Activated CD4-positive, alpha-beta T cell treated with anti-CD3 and anti-CD28 coated beads, Interleukin-2, Interleukin-4, amounts not matched to agents 100 ng/mL and 50 ng/mL, durations not matched to agents 16 hours and 8 hours (primary cell): ENCODE measurements at regions not wholly inside any gene's neighbourhood (a gene's known extent, or its start where the extent isn't known, plus 50 kb on each side); places are given as distances from the start of the nearest gene placed in this dataset.

Experiments
- DNase-seq: peaks from one replicate; pipeline ENCODE4 v3.0.0-alpha.2; 2020; ENCODE audit warnings: low spot score

DNA sequence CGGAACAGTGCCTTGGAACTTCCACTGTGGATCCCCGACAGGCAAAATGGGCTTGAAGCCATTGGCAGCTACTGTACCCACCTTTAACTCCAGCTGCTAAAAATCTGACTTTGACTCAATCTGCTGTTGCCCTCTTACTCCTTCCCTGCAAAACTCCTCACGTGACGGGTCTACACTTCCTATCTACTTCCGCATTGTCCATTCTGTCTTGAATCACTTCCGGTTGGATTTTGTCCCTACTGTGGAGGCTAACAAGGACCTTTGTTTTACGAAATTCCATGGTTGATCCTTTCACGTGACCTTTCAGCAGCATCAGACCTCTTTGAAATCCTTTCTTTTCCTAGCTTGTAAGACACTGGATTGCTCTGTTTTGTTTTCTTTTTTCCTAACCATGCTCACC, 268.4 kb downstream of the PRDM2 start:
- DNase-seq, result no peak

DNA sequence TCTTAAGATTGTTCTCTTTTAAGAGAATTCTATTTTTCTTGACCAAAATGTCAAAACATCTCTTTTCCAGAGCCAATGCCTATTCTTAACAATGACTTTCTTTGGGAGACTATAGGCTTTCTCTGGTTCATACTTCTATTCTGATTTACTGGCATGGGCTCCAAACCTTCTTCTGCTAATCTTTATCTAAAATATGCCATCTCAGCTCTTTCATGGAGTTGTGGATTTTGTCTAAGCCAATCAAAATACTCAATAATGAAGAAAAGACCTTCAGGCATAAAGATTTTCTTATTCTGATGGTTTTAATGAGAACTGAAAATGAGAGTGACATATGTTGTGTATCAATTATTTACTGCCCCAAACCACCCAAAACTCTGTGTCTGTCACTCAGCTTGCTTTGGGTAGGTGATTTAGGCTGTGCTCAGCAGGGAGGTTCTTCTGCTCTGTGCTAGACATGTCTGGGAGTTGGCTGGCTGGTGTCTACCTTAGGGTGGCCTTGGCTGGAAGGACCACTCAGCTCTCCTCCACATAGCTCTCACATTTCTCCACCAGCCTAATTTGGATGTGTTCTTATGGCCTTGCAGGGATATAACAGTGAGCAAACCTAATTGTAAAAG, 270.8 kb downstream of the PRDM2 start:
- DNase-seq, result no peak

DNA sequence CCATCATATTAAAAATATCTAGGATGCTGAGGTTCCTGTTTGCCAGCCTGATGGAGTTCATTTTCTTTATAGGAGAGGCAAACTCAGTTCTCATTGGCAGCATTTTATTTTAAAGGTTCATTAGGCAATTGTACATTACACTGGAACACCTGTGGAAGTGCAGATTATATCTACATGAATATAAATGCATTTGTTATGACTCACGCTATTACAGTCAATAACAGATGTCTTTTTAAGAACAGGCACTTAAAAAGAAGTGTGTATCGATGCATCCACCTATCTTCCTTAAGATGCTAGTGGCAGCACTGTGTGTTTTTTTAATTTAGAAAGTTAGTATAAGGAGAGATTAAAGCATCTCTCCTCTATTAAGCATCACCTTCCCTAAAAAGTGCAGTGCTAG, 276.5 kb downstream of the PRDM2 start:
- no peak for DNase-seq

DNA sequence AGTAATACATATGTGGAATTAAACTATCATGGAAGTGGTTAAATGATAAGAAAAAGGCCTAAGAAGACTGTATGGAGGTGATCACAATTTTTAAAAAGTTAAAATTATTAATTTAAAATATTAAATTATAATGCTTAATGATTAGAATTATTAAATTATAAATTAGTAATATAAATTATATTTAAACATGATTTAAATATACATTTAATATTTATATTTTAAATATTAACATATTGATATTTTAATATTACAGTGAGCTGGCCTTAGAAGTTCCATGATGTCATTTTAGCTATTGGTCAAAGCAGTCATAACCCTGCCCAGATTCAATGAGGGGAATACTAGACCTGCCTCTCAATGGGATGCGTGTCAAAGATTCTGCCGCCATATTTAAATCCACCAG, 281.2 kb downstream of the PRDM2 start:
- no peak for DNase-seq

DNA sequence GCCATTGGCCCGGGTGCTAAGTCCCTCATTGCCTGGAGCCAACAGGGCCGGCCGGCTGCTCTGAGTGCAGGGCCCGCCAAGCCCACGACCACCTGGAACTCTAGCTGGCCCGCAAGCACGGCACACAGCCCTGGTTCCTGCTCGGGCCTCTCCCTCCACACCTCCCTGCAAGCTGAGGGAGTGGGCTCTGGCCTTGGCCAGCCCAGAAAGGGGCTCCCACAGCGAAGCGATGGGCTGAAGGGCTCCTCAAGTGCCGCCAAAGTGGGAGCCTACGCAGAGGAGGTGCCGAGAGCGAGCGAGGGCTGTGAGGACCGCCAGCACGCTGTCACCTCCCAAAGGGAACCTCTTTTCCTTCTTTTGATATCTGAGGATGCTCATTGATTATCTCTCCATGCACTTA, 283.4 kb downstream of the PRDM2 start:
- DNase-seq, result no peak

DNA sequence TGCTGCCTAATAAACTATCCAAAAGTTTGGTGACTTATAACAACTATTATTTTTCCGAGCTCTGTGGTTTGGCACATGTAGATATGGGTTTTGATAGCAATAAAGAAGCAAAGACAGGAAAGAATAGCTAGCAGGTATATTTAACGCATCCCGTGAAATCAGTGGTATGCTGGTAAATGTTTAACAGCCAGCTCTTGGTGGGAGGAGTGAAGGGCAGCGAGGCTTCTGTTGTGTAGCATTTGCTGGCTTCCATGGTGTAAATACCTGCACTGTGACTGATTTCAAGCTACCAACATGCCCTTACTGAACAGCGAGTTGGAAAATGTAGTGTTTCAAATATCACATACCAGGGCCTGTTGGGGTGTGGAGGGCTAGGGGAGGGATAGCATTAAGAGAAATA, 291.0 kb downstream of the PRDM2 start:
- DNase-seq, result no peak

DNA sequence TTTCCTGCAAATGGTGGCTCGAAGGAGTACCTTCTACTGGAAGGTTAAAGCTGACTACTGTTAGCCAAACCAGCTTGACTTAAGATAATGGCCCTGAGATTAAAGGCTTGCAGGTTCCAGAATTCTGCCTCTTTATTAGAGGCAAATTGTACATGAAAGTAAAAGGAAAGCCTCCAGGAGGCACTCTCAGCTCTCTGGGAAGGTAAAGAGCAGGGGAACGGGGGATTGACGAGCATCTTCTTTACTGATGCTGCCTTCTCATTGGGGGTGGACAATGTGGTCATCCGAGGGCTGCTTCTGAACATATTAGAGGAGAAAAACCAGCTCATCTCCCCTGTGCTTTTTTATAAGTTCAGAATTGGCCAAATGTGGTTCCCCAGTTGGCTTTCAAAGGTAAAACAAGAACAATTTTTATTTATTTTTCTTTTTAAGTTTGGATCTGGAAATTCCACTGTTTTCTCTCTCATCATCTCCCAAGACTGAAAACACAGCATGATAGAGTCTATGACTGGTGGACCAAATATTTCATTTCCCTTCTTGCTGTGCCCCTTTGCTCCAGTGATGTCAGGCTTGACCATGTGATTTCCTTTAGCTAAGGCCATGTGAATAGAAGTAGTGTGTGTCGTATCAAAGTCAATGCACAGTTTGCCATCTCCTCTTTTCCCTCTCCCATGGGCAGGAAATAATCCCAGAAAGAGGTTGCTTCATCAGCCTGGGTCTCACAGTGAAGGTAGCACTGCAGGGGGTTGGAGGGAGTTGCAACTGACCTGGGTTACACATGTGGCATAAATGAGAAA, 292.7 kb downstream of the PRDM2 start:
- no peak for DNase-seq

DNA sequence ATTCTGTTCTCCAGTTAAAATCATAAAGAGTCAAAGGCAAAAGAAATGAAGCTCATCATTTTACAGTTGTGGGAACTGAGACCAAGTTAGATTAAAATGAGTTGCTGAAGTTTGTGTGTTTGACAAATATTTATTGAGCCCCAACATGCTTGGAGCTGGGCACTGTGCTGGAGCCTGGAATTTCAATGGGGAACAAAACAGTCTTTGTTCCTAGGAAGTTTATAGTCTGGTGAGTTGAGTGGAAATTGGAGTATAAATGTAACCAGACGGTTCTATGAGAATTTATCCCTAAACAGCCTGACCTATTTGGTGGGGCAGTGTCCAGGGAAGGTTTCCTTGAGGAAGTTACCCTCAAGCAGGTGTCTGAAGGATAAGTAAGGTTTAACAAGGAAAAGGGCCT, 294.4 kb downstream of the PRDM2 start:
- DNase-seq, result no peak

DNA sequence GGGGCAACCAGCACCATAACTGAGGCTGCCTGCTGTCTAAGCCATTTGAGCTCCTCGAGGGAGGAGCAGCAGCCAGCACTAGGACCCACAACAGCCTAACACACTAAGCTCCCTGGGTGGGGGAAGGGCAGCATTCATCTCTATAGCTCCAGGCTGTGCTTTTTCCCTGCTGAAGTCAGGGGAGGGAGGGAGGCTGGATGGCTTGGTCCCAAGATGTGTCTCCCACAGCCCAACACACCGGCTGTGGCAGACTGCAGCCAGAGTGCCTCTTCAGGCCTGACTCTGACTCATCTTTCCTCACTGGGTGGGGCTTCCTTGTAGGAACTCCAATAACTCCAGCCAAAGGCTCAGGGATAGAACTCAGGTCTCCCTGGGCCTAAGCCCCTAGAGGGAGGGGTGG, 296.3 kb downstream of the PRDM2 start:
- no peak for DNase-seq

DNA sequence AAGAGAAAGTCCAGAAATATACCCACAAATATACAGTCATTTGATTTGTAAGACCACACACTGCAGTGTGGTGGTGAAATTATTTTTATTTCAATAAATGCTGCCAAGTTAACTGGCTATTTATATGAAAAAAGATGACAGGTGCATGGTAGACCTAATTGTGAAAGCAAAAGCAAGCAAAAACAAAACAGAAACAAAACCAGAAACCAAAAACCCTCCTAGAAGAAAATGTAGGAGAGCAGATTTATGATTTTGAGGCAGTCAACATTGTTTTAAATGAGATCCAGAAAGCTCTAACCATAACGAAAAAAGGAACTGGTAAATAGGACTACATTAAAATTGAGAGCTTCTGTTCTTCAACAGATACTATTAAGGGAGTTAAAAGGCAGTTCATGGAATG, 303.6 kb downstream of the PRDM2 start:
- no peak for DNase-seq

DNA sequence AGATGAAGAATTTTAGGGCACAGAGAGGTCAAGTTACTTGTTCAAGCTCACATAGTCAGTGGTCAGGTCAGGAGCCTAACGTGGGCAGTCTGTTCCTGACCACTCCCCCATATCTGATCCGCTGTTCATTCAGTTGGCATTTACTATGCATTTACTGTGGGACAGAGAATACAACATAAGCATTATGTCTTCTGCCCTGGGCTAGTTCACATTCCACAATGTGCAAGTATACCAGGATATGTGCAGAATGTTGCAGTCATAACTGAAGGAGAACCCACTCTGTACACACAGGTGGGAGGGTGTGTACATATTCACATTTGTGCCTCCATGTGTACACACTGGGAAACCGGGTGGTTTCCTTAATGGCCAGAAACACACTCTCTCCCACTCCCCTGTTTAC, 309.6 kb downstream of the PRDM2 start:
- DNase-seq, result no peak

DNA sequence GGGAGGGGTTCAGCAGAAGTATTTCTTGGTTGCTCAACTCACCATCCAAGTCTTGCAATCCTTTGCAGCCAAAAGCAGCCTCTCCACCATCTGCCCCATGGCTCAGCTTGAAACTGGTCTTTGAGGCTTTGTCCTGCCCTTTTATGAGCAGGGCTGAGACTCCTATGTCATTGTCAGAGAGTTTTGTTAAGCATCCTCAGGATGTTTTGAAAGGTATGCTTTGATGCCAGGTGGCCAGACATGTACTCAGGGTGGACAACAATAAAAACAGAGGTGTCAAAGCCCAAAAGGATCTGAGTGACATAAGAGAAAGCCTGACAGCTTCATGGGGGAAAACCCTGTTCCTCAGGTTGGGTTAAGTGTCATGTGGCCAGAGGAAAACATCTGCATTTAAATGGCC, 310.5 kb downstream of the PRDM2 start:
- no peak for DNase-seq

DNA sequence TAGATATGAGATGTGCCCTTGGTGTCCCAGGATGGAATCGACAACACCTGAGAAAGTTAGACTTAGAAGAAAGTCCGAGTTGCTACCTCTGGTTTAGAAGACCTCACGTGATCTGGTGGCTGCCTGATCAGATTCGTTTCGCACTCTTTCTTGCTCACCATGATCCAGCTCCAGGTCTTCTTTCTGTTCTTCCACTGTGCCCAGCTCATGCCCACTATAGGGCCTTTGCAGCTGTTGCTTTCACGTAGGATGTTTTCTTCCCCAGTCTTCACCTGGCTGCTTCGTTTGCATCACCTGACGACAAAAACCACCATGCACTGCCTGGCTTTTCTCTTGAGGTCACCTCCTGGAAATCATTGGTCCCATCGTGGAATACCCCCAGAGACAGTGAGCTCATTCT, 311.1 kb downstream of the PRDM2 start:
- DNase-seq, result no peak

DNA sequence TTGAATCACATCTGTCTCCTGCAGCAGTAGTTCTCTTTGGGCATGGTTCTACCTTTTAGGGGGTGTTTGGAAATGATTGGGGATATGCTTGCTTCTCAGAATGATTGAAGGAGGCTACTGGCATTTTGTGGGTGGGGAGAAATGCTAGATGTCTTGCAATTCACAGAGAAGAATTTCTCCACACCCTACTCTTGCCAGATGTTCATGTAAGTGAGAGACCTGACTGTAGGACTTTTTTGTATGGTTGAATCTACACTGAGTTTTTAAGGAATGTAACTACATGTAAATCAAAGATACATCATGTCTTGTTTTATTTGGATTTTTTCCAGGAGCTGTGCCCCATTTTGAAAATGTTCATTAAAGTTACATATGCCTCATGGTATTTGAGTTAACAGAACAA, 311.9 kb downstream of the PRDM2 start:
- DNase-seq, result no peak

DNA sequence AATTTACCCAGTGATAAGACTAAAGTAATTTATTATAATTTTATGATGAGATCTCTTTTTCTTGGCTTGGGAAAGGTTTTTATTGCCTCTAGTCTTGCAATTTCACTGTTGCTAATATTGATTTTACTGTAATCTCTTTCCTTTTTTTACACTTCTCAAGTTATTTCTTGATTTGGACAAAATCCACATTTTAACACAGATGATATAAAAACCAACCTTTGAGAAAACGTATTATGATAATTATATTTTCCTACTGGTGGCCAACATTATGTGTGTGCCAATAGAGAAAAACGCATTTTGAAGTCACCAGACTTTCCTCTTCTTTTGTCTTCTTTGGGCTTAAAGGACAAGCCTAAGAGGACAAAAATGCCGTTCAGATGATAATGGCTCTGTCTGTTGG, 314.9 kb downstream of the PRDM2 start:
- DNase-seq, result no peak

DNA sequence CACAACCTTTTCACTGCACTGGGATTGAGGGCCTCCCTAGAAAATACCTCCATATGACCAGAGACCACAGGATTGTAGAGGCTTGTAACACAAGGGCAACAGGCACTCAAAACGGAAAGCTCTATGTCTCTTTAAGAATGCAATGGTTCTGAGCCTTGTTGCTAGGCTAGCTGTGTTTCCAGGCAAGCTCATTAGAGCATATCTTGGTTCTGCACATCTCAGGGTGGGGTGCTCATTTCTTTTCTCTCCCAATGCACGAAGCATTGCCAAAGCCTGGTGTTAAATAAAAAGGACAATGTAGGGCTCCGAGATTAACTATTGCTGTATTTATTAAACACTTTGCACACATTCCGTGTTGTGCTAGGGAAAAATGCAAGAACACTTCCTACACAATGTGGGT, 315.9 kb downstream of the PRDM2 start:
- DNase-seq, result no peak

DNA sequence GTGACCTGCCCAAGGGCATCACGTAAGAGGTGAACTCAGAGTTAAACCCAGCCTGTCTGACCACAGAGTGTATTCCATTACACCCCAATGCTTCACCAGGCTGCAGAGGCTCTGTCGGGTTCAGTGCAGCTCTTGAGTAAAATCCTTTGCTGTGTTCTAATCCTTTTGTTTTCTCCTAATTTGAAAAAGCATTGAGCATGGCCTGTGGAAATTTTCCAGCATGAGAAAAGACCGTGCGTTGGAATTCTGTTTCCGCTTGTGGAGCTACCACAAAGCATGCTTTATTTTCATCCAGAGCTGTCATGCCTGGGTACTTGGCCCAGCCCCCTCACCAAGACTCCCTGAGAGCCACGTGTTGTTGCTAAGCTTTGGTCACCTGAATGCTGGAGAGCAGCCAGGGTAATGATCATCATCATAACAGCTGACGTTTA, 317.6 kb downstream of the PRDM2 start:
- DNase-seq, result no peak

DNA sequence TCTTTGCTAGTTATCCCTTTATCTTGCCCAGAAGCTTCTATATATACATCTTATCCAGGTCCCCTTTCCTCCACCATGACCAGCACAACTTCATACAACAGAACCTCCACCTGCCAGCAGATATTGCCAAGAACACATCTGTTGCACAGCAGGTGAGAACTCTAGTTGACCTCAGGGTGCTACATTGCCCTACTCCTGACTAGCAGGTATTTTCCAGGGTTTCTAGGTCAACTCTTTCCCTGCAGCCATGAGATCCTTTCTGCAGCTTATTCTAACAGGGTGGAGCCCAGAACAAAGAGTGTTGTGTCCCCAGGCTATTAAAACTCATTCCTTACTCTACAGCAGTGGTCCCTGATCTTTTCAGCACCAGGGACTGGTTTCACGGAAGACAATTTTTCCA, 319.5 kb downstream of the PRDM2 start:
- no peak for DNase-seq

DNA sequence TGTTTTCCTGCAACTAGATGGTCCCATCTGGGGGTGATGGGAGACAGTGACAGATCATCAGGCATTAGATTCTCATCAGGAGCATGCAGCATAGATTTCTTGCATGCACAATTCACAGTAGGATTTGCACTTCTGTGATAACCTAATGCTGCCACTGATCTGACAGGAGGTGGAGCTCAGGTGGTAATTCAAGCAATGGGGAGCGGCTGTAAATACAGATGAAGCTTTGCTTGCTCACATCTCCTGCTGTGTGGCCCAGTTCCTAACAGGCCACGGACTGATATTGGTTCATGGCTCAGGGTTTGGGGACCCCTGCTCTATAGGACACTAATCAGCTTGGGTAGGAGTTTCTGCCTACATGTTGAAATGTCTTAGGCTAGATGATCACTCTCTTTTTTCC, 320.0 kb downstream of the PRDM2 start:
- no peak for DNase-seq

DNA sequence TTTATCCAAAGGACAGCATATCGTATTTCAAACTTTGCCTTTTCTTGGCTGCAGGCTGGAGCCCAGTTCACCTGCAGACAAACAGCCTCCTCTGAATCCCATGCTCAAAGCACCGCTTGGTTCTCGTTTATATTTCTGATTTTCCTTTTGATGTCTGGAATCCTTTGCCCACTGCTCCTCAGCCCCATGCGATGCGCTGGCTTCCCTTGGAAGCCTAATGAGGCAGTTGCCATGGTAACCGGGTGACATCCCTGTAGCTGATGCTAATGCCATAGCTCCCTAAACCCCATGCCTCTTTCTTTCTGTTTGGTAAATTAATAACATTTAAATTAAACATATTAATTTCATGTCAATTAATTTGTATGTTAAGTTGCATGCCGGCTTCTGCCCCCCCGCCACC, 327.1 kb downstream of the PRDM2 start:
- no peak for DNase-seq

DNA sequence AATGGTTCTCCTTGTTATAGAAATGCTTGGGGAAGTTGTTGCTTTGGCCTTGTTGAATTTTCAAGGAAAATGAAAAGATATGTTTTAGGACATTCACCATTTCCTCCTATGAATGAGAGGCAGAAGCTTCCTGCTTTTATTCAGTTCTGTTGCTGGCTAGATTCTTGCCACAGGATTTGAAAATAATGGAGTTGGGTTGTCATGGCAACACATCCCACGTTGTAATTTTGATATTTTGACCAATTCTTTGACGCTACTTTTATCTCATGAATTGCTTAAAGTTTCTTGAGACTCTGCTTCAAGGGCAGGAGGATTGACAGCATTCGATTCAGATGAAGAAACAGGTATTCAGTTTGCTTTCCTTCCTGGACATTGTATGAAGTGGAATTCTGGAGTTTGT, 331.5 kb downstream of the PRDM2 start:
- DNase-seq, result no peak

DNA sequence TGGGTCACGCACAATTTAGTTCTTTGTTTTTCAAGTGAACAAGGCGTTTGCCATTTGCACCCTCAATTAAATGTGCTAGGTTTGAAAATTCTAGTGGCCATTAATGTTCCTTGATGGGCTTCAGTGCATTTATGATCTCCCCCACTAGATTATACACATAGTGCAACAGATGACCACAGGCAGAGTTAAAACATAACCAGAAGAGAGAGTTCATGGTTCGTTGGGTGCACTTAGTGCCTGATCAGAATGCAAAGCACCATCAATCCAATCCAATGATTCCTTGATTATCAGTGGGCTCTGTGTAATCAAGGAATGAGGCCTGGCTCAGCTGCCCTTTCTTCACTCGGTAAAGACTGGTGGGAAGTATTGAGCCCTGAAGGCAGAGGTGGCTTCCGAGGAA, 334.5 kb downstream of the PRDM2 start:
- no peak for DNase-seq

DNA sequence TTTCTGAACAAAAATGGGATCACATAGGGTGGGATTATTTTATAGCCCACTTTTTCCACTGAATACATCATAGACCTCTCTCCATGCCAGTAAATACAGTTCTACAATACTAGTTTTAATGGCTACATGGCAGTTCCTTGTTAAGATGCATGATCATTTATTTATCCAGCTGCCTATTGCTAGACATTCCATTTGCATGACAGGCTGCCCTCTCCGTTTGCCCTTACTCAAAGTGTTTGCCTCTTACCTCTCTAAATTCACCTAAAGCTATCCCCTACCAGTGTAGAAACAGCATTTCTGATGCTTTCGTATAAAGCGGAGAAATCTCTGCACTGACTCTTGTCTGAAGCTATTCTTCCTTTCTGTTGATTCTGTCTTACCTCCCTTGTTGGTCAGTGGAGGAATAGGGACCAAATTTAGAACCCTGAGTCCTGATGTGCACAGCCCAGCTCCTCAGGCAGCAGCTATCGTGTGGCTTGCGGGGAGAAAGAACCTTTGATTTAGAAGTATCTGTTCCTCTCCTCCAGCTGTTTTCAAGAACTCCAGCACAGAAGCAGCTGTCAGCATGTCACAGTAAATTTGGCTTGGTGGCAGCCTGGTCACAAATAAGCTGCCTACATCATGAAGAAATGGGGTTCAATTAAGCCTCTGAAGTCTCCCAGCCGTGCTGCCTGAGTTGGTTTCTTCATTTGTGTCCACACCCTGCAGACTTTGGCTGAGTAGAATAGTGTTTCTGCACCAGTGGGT, 337.3 kb downstream of the PRDM2 start:
- no peak for DNase-seq
